ENCODE measurements at regions not wholly inside any gene's neighbourhood (a gene's known extent, or its start where the extent isn't known, plus 50 kb on each side); places are given as distances from the start of the nearest gene placed in this dataset.
"Not testable (repeated sequence)": the region's sequence is repeated elsewhere in the genome, so short reads cannot be mapped to it uniquely, and the experiment has no call there.

DNA sequence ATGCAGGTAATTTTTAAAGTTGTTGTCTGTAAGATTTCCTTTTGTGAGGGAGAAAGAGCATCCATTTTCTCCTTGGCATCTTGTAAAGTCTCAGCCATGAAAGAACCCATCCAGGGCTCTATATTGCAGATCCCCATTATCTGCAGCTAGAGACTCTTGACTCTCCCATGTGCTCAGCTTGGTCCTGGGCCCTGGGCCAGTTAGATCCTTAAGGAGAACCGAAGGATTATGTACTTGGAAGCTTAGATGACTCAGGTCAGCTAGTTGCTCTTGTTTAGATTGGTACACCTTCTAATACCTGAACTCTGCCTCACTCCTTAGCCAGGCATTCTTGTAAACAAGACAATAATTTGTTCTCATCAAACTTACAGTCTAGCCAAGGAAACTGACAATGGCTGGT, 1617.6 kb downstream of the KHDRBS2 start:
- Mint-ChIP-seq H3K4me3 (ENCODE audit: unreplicated experiment) (no peak overlapping the region), H3K36me3 (ENCODE audit: unreplicated experiment) (no peaks in the 10 kb centered on the region), H3K4me1 (ENCODE audit: unreplicated experiment) (no peaks in the 10 kb centered on the region), H3K9me3 (ENCODE audit: unreplicated experiment) (peaks cover 74% of the 10 kb centered on the region), H3K27me3 (ENCODE audit: unreplicated experiment) (no peaks in the 10 kb centered on the region), H3K27ac (ENCODE audit: unreplicated experiment) (no peak overlapping the region)
- TF ChIP-seq CTCF (IDR thresholded peaks at IDR 0.05), result no peak
- no peak for DNase-seq (ENCODE audit: extremely low spot score, unreplicated experiment)

- not testable (repeated sequence) for DNase-seq (ENCODE audit: extremely low spot score, unreplicated experiment); H3K36me3 Mint-ChIP-seq (ENCODE audit: unreplicated experiment); H3K4me1 Mint-ChIP-seq (ENCODE audit: unreplicated experiment); H3K4me3 Mint-ChIP-seq (ENCODE audit: unreplicated experiment); H3K27ac Mint-ChIP-seq (ENCODE audit: unreplicated experiment); H3K27me3 Mint-ChIP-seq (ENCODE audit: unreplicated experiment)
- H3K9me3 Mint-ChIP-seq (ENCODE audit: unreplicated experiment), result peaks cover 65% of the 10 kb centered on the region
These were observed 1622.8 kb downstream of the KHDRBS2 start for GRCh38 chr6:60663199-60663598.

GRCh38 chr6:60643870-60644269, 1642.2 kb downstream of the KHDRBS2 start:
- H3K9me3 Mint-ChIP-seq (ENCODE audit: unreplicated experiment), result peaks cover 58% of the 10 kb centered on the region
- no peak for DNase-seq (ENCODE audit: extremely low spot score, unreplicated experiment)
- no peak overlapping the region for H3K27ac Mint-ChIP-seq (ENCODE audit: unreplicated experiment)
- TF ChIP-seq CTCF (IDR thresholded peaks at IDR 0.05), result no peak
- no peaks in the 10 kb centered on the region for H3K27me3 Mint-ChIP-seq (ENCODE audit: unreplicated experiment)
- no peaks in the 10 kb centered on the region for H3K4me1 Mint-ChIP-seq (ENCODE audit: unreplicated experiment)
- no peak overlapping the region for H3K4me3 Mint-ChIP-seq (ENCODE audit: unreplicated experiment)
- H3K36me3 Mint-ChIP-seq (ENCODE audit: unreplicated experiment), result no peaks in the 10 kb centered on the region

DNA sequence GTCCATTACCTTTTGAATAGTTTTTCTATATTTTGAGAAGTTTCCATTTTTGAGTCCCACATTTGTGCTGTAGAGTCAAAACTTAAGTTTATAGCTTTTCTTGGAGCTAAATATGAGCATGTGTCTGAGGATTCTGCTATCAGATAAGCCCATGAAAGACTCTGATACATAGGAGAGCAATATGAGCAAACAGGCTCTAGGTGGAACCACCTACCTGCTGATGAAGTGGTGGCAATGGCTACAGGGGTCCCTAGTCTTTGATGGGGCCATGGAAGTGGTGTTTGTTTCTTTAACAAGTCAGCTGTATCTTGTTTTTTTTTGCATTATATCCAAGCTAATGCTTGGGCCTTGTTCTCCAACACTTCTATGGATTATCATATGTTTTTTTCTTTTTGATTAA, 1646.8 kb downstream of the KHDRBS2 start:
- H3K4me3 Mint-ChIP-seq (ENCODE audit: unreplicated experiment); H3K27me3 Mint-ChIP-seq (ENCODE audit: unreplicated experiment); DNase-seq (ENCODE audit: extremely low spot score, unreplicated experiment); H3K27ac Mint-ChIP-seq (ENCODE audit: unreplicated experiment); H3K4me1 Mint-ChIP-seq (ENCODE audit: unreplicated experiment); H3K36me3 Mint-ChIP-seq (ENCODE audit: unreplicated experiment): not testable (repeated sequence)
- peaks cover 58% of the 10 kb centered on the region for H3K9me3 Mint-ChIP-seq (ENCODE audit: unreplicated experiment)

Data from osteocyte (in vitro differentiated cells).